HS-5 (cell line): ENCODE measurements at regions not wholly inside any gene's neighbourhood (a gene's known extent, or its start where the extent isn't known, plus 50 kb on each side); places are given as distances from the start of the nearest gene placed in this dataset.
A peak's percentile ranks its signal among the peaks of the same experiment; 100 is the strongest.
"Not testable (repeated sequence)": the region's sequence is repeated elsewhere in the genome, so short reads cannot be mapped to it uniquely, and the experiment has no call there.

Source experiments
- DNase-seq: peaks from one replicate; pipeline ENCODE4 v3.0.0-alpha.2; 2012; ENCODE audit warnings: low read depth

DNA sequence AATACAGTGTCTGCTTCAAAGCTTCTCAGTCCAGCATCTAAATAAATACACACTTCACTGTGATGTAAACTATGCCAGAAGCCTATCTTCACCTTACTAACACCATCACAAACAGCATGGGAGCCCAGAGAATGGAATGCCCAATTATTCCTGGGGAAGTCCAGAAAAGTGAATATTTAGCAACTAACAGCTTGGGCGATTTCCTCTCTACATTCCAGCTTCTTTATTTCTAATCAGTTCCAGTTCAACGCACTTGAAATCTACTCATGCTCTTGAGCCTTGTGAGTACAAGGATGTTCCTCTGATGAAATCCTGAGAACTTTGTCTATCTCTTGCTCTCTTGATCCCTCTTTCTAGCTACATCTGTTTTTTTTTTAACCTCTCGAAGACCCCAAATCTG is 100.4 kb upstream of the C9orf72 start:
- DNase-seq: peak; percentile 25

- DNase-seq: no peak
Observed at GRCh38 chr9:27675354-27675753, 102.1 kb upstream of the C9orf72 start.

DNA sequence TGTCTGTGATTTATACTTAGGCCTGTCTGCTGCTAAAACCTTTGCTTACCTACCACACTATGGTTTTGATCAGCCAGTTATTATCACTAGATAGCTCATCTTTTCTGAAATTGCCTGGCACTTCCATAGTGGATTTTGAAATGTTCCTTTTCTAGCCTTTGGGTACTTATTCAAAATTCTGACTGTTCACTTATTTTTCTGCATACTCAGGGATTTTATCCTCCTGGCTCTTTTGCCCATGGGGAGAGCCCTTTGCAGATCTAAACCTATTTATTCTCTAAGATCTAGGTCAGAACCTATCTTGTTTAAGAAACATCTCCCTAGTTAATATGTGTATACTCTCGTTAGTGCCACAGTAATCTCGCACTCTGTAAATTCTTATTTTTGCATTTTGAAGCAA is 103.5 kb upstream of the C9orf72 start:
- DNase-seq: no peak

- DNase-seq: no peak
Observed at GRCh38 chr9:27679338-27679737, 106.1 kb upstream of the C9orf72 start.

DNA sequence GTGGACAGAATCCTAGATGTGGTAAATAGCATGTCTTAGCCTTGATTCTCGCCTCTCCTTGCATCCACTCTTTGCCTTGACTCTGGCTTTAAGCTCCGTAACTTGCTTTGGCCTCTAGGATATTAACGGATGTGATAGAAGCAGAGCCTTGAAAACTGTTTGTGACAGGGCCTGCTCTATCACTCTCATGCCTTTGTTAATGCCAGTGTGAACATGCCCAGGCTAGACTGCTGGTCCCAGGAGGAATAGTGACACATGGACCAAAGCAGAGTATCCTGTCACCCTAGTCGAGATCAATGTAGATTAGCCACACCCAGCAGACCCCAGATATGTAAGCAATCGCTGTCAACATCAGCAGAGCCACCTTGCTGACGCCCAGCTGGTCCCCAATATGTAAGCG is 109.9 kb upstream of the C9orf72 start:
- DNase-seq: no peak

DNA sequence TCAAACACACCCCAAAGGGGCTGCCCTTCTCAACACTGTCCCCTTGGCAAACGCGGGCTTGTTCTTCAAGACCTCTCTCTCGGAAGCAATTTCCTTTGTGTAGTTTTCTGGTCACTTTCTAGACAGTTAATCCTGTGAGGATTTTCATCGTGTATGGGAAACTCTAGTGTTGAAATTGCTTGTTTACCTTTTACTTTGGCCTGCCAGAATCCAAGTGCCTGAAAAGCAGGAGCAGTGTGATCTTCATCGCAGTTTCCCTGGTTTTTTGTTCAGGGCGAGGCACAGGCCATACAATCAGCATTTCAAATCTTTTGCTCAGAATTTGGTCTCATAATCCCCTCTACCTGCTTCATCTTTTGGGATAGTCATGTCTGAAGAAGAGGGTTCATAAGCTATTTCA is 115.7 kb upstream of the C9orf72 start:
- no peak for DNase-seq

DNA sequence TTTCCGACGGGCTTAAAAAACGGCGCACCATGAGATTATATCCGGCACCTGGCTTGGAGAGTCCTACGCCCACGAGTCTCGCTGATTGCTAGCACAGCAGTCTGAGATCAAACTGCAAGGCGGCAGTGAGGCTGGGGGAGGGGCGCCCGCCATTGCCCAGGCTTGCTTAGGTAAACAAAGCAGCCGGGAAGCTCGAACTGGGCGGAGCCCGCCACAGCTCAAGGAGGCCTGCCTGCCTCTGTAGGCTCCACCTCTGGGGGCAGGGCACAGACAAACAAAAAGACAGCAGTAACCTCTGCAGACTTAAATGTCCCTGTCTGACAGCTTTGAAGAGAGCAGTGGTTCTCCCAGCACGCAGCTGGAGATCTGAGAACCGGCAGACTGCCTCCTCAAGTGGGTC is 117.5 kb upstream of the C9orf72 start:
- not testable (repeated sequence) for DNase-seq

- no peak for DNase-seq
Observed at GRCh38 chr9:27699621-27700020, 126.3 kb upstream of the C9orf72 start.

DNA sequence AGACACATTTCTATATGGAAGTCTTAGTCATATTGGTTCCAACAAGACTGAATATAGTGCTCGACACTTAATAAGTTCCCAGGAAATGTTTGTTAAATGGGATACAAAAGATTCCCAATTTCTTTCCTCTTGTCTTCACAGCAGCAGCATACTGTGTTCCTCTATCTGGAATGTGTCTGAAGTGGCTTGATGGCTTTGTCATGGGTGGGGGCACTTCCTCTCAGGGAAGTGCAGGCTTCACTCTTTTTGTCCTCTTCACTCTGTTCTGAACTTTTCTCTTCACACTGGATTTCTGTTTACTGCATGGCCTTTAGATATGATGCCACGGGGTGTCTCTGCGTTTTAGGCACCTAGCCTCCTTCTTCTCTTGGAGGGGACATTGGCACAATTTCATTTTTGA is 127.7 kb upstream of the C9orf72 start:
- DNase-seq: no peak

DNA sequence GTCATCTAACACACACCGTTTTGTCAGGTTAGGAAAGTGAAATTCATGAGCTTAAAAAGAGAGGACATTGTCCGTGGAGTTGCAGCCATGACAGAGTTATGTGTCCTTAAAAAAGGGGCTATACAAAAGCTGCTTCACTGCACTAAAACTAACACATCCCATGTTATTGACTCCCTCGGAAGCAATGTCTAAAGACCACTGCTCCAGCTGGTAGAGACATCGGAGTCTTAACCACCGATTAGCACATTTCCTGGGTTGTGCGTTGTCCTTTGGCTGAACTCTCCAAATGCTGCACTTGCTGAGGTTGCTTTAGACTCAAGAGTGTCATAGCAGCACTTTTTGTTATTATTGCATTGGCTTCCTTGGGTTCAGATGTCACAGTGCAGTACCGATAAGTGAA is 128.3 kb upstream of the C9orf72 start:
- DNase-seq: no peak

- no peak for DNase-seq
Observed at GRCh38 chr9:27703216-27703980, 130.1 kb upstream of the C9orf72 start.

- DNase-seq: no peak
Observed at GRCh38 chr9:27711241-27711640, 138.0 kb upstream of the C9orf72 start.

GRCh38 chr9:27712806-27713205 is 139.5 kb upstream of the C9orf72 start:
- DNase-seq: no peak

GRCh38 chr9:27714388-27714787 is 141.1 kb upstream of the C9orf72 start:
- no peak for DNase-seq

DNA sequence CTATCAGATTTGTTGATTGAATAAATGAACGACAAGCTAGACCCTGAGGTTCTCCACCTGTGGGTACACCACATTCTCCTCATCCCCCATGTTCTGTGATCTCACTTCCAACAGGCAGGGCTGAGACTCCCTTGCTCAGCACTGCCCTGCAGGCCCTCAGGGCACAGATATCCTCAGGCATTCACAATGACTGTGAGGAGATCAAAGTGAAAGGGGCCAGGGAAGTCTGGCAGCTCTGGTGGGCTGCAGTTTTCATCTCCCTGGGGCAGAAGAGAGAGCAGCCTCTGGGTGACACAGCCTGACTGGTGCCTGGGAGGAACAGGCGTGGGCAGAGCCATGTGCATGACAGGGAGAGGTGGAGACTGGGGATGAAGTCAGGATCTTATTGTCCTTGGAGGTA is 142.4 kb upstream of the C9orf72 start:
- no peak for DNase-seq

GRCh38 chr9:27717991-27718390 is 144.7 kb upstream of the C9orf72 start:
- no peak for DNase-seq

DNA sequence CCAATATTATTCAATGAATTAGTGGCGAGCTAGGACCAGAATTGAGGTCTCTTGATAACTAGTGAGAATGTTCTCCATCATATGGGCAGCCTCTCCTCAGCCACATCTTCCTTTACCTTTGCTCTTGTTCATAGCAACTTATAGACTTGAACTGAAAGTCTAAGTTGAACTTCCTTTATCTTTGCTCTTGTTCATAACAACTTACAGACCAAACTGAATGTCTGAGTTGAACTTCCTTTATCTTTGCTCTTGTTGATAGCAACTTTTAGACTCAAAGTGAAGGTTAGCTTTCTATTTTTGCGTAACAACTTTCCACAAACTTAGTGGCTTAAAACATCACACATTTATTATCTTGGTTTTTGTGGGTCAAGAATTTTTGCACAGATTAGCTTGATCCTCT is 146.4 kb upstream of the C9orf72 start:
- no peak for DNase-seq

- no peak for DNase-seq
Observed at GRCh38 chr9:27722866-27723265, 149.6 kb upstream of the C9orf72 start.

GRCh38 chr9:27726244-27727081 is 153.2 kb upstream of the C9orf72 start:
- DNase-seq: peak; percentile 53

DNA sequence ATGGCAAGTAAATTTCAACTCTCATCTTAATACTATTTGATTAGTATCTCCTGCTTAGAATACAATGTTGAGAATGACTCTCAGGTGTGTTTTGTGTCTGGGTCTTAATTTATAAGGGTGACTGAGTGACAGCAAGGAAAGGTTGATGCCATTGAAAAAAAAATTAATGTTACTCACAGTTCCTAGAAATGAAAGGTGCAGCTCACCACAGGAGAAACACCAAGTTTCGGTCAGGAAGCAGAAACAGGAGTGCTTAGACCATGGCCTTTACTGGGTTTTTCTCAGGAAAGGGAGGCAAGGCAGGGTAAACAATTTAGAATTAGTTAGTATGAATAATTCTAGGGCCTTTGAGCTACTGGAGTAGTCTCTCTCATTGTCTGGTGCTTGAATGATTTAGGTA is 159.2 kb upstream of the C9orf72 start:
- no peak for DNase-seq

DNA sequence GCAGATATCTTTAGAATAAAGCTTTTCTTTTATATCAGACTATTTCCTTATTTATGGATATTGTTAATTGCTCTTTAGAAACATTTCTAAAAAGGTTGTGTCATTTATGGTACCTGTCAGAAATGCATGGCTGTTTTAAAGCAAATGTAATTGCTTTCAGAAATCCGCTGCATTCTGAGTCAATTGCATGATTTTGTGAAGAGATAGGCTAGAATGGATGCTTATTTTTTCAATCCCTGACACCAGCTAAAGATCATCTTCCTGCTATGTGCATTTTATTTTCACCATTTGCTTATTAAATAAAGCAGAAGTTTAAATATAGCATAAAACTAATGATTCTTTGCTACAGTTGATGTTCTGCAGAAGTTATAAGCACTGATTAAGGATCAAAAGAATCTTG is 170.2 kb upstream of the C9orf72 start:
- no peak for DNase-seq

GRCh38 chr9:27747450-27747849 is 174.2 kb upstream of the C9orf72 start:
- no peak for DNase-seq

- peak; percentile 28 for DNase-seq
Observed at GRCh38 chr9:27749838-27750237, 176.6 kb upstream of the C9orf72 start.

DNA sequence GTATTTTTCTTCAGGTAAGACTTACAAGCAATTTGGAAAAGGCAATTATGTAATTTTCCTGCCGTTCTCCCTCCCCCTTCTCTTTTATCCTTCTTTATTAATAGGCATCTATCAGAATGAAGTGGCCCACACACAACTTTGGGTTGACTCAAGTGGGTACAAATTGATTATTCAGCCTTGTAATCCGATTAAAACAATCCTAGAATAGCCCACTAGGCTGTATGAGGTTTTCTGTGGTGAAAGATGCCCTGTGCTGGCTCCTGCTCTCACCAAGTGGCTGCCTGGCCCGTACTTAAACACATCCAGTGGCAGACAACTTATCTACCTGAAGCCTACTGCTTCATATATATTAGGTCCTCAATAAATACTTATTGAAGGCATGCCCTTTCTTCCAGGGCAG is 177.3 kb upstream of the C9orf72 start:
- DNase-seq: no peak
